K562 (cell line): ENCODE measurements at regions not wholly inside any gene's neighbourhood (a gene's known extent, or its start where the extent isn't known, plus 50 kb on each side); places are given as distances from the start of the nearest gene placed in this dataset.

ENCODE experiments used
- ATAC-seq: fragments of 200-7000 bp; cut with Tn5 transposase; 3 replicates; pipeline ENCODE4 v1.9.1; 2020; ENCODE audit warnings: moderate library complexity
- BruUV-seq: library from RNA; stranded (reverse); fragments of 400-500 nt; replicated peaks from 2 replicates; lab custom pipeline; 2021; lab: Mats Ljungman, UMichigan
- CTCF ChIA-PET: fragments of 300-600 bp; formaldehyde crosslinking; extraction: SDS; loops from one replicate; lab custom pipeline; 2021; ENCODE audit warnings: low intra/inter-chr PET ratio; lab: Yijun Ruan, JAX
- POLR2A ChIA-PET: fragments of 300-600, 350-650 bp; sonication (Branson Sonifier 250); formaldehyde crosslinking; extraction: SDS; loops from one replicate; lab custom pipeline; 2021; ENCODE audit warnings: antibody characterized with exemption, inconsistent platforms; lab: Yijun Ruan, JAX
- DNase-seq, 4 experiments: peaks; one replicate each; pipeline versions ENCODE4 v3.0.0 to v3.0.0-alpha.2; 2011 to 2018; ENCODE audit warnings: low spot score in 3 of 4, mixed read lengths in 3 of 4; ENCODE audit errors: extremely low read depth in 1 of 4
- FAIRE-seq: peaks from 2 replicates; lab custom pipeline; 2011; peaks lifted over from hg19 to GRCh38; lab: Jason Lieb, UNC
- H2AFZ ChIP-seq: 2 replicates; pipeline ENCODE4 v1.6.0; 2011; ENCODE audit warnings: low read depth, low read length, control low read depth, inconsistent platforms
- H3K27ac ChIP-seq: fragments of 200-600 bp; 3 replicates; pipeline ENCODE4 v1.8.0; 2011; ENCODE audit warnings: low read depth, mild to moderate bottlenecking, control low read depth, inconsistent platforms, low read length, moderate library complexity, mixed read lengths; ENCODE audit errors: extremely low read depth
- H3K27me3 ChIP-seq, 2 experiments: fragments of 300-600 bp in 1 of 2; 2 replicates in 1 of 2; 3 replicates in 1 of 2; pipeline versions ENCODE4 v1.6.0 to v1.8.0; 2011; ENCODE audit warnings: inconsistent platforms in 2 of 2, low read length in 2 of 2, mild to moderate bottlenecking in 1 of 2, mixed read lengths in 1 of 2, moderate library complexity in 1 of 2; ENCODE audit not compliant: control insufficient read depth in 2 of 2, insufficient read depth in 2 of 2
- H3K36me3 ChIP-seq: fragments of 300-600 bp; 3 replicates; pipeline ENCODE4 v1.8.0; 2011; ENCODE audit warnings: mild to moderate bottlenecking, low read length, inconsistent platforms; ENCODE audit not compliant: control insufficient read depth, insufficient read depth
- H3K4me1 ChIP-seq, 2 experiments: fragments of 200-600 bp in 1 of 2; replicated peaks in 1 of 2; 2 replicates in 1 of 2; 3 replicates in 1 of 2; pipeline versions ENCODE4 v1.5.1 to v1.8.0; 2011; ENCODE audit warnings: inconsistent platforms in 2 of 2, low read length in 2 of 2, mild to moderate bottlenecking in 1 of 2, mixed read lengths in 1 of 2, moderate library complexity in 1 of 2; ENCODE audit not compliant: control insufficient read depth in 2 of 2, insufficient read depth in 2 of 2
- H3K4me2 ChIP-seq: 2 replicates; pipeline ENCODE4 v1.6.1; 2011; ENCODE audit warnings: low read length, control low read depth, inconsistent platforms, mixed read lengths; ENCODE audit not compliant: insufficient read depth
- H3K4me3 ChIP-seq: fragments of 200-600 bp; sonication (generic), shearing (Covaris generic); 2 replicates; pipeline ENCODE4 v1.5.1; 2016; ENCODE audit warnings: control low read depth, inconsistent platforms
- H3K79me2 ChIP-seq: fragments of 200-600 bp; 3 replicates; pipeline ENCODE4 v1.8.0; 2011; ENCODE audit warnings: low read length, inconsistent platforms; ENCODE audit not compliant: control insufficient read depth, insufficient read depth
- H3K9ac ChIP-seq, 2 experiments: 2 replicates each; pipeline versions ENCODE4 v1.6.0 to v1.6.1; 2011; ENCODE audit warnings: low read depth in 2 of 2, low read length in 2 of 2, control low read depth in 1 of 2, inconsistent platforms in 1 of 2, mild to moderate bottlenecking in 1 of 2, mixed read lengths in 1 of 2; ENCODE audit not compliant: insufficient read depth in 1 of 2
- H3K9me1 ChIP-seq: one replicate; pipeline ENCODE4 v1.6.0; 2011; ENCODE audit warnings: inconsistent platforms, mild to moderate bottlenecking, low read length, moderate library complexity; ENCODE audit not compliant: control insufficient read depth, insufficient read depth
- H3K9me3 ChIP-seq: replicated peaks from 2 replicates; pipeline ENCODE4 v1.5.1; 2011; ENCODE audit warnings: low read depth, low read length, inconsistent platforms; ENCODE audit not compliant: control insufficient read depth, insufficient read depth
- H4K20me1 ChIP-seq: replicated peaks from 2 replicates; pipeline ENCODE4 v1.6.1; 2011; ENCODE audit warnings: low read length, inconsistent platforms, mixed read lengths; ENCODE audit not compliant: control insufficient read depth, insufficient read depth
- BMI1 ChIP-seq: fragments of 150-350 bp; IDR thresholded peaks from 2 replicates; pipeline ENCODE4 v1.6.1; 2014; ENCODE audit warnings: low read length
- GATA2 ChIP-seq: sonication (generic); formaldehyde crosslinking; IDR thresholded peaks from 2 replicates; pipeline ENCODE4 v1.4.0; 2020; ENCODE audit warnings: mild to moderate bottlenecking, missing genetic modification reagents
- HCFC1 ChIP-seq: IDR thresholded peaks from 2 replicates; pipeline ENCODE4 v1.6.1; 2012; ENCODE audit warnings: low read depth, low read length, improper control_type of control experiment
- HLTF ChIP-seq: fragments of 450-650 bp; IDR thresholded peaks from 2 replicates; pipeline ENCODE4 v1.6.1; 2016
- HNRNPH1 ChIP-seq: fragments of 200-400 bp; formaldehyde crosslinking; optimal IDR thresholded peaks from 2 replicates; pipeline ENCODE3; 2017; ENCODE audit warnings: low read depth, mild to moderate bottlenecking, low read length, moderate library complexity
- NR1H2 ChIP-seq: sonication (generic); formaldehyde crosslinking; IDR thresholded peaks from 2 replicates; pipeline ENCODE4 v1.4.0; 2020; ENCODE audit warnings: mild to moderate bottlenecking, missing genetic modification reagents
- SIN3A ChIP-seq, 2 experiments: fragments of 150-350 bp in 1 of 2; IDR thresholded peaks; 2 replicates each; pipeline ENCODE4 v1.6.1; 2011 to 2016; ENCODE audit warnings: borderline replicate concordance in 2 of 2, low read depth in 2 of 2, low read length in 2 of 2, mild to moderate bottlenecking in 2 of 2, moderate library complexity in 2 of 2; ENCODE audit not compliant: control insufficient read depth in 1 of 2
- SIN3B ChIP-seq: fragments of 450-650 bp; IDR thresholded peaks from 2 replicates; pipeline ENCODE4 v1.6.1; 2017; ENCODE audit warnings: low read depth, mild to moderate bottlenecking, moderate library complexity
- THRB ChIP-seq: fragments of 450-650 bp; formaldehyde crosslinking; conservative IDR thresholded peaks from 2 replicates; pipeline ENCODE4 v1.4.0; 2022; ENCODE audit warnings: mild to moderate bottlenecking, missing genetic modification characterization
- ZNF121 ChIP-seq: sonication (generic); formaldehyde crosslinking; conservative IDR thresholded peaks from 2 replicates; pipeline ENCODE4 v1.8.0; 2022; ENCODE audit warnings: missing genetic modification reagents
- ZNF407 ChIP-seq: fragments of 450-650 bp; IDR thresholded peaks from 2 replicates; pipeline ENCODE4 v1.6.1; 2016; ENCODE audit warnings: low read depth
- WGBS: fragments of 100-300 bp; shearing (Covaris generic); methylation state at CpG from one replicate; pipeline ENCODE4 v1.1.6; 2016; ENCODE audit warnings: low coverage, mixed read lengths; ENCODE audit not compliant: insufficient coverage; ENCODE audit errors: missing lambda C conversion rate; 5-methylcytosine and 5-hydroxymethylcytosine counted together
- in situ Hi-C: fragments of 300-500 bp; cut with MboI; formaldehyde crosslinking; loops from 4 replicates; pipeline ENCODE4 v1.15.0; 2018; ENCODE audit warnings: inconsistent platforms, mixed read lengths
- intact Hi-C: fragments of 100-400 bp; cut with micrococcal nuclease; formaldehyde crosslinking; loops from 2 replicates; pipeline ENCODE4 v1.14.2; 2022

- TF ChIP-seq HNRNPH1: no peak
- TF ChIP-seq BMI1: no peak
- no peak for TF ChIP-seq HCFC1
Observed at GRCh38 chrX:15908603-15909290, 54.1 kb upstream of the AP1S2 start (continued).

GRCh38 chrX:15906041-15906943 is 51.7 kb upstream of the AP1S2 start:
- Histone ChIP-seq H2AFZ (no peak overlapping the region), H3K4me1 (no peaks in the 10 kb centered on the region), H3K9ac (no peak overlapping the region), H3K27me3 (no peaks in the 10 kb centered on the region), H3K4me2 (no peak overlapping the region), H3K4me3 (no peak overlapping the region), H3K27ac (no peak overlapping the region), H3K36me3 (no peaks in the 10 kb centered on the region), H3K9me3 (no peaks in the 10 kb centered on the region), H3K9me1 (no peaks in the 10 kb centered on the region), H3K79me2 (no peaks in the 10 kb centered on the region), H4K20me1 (no peaks in the 10 kb centered on the region)
- intact Hi-C loops (no loop called here), in situ Hi-C loops (no loop called here)
- ATAC-seq (no peak), DNase-seq (no peak), FAIRE-seq (no peak)
- POLR2A ChIA-PET: no interaction called here
- CTCF ChIA-PET: no interaction called here
- no TSS peak for BruUV-seq
- 14% methylated on average over 5 of the region's 5 CpGs for WGBS
- TF ChIP-seq GATA2 (no peak), HLTF (no peak), SIN3B (no peak), SIN3A (IDR thresholded peaks at IDR 0.05; ENCODE audit: borderline replicate concordance in 2 of 2, control insufficient read depth in 1 of 2, low read depth in 2 of 2, low read length in 2 of 2) (no peak), NR1H2 (CRISPR knock-in tag) (no peak), THRB (CRISPR knock-in tag) (no peak), ZNF407 (no peak), ZNF121 (CRISPR knock-in tag) (no peak)
